PC-3 (cell line): ENCODE measurements at regions not wholly inside any gene's neighbourhood (a gene's known extent, or its start where the extent isn't known, plus 50 kb on each side); places are given as distances from the start of the nearest gene placed in this dataset.

Experiments
- ATAC-seq: fragments of 200-7000 bp; cut with Tn5 transposase; 2 replicates; pipeline ENCODE4 v1.9.1; 2020; ENCODE audit warnings: mild to moderate bottlenecking, moderate library complexity
- BruUV-seq: library from RNA; stranded (reverse); fragments of 400-500 nt; replicated peaks from 2 replicates; lab custom pipeline; 2021; lab: Mats Ljungman, UMichigan
- CTCF ChIA-PET: fragments of 300-600 bp; sonication (Branson Sonifier 250); formaldehyde crosslinking; loops from one replicate; lab custom pipeline; 2022; ENCODE audit warnings: antibody characterized with exemption; lab: Charles Lee
- POLR2A ChIA-PET: fragments of 300-600 bp; sonication (Branson Sonifier 250); formaldehyde crosslinking; loops from one replicate; lab custom pipeline; 2022; ENCODE audit warnings: antibody characterized with exemption; ENCODE audit not compliant: unreplicated experiment; lab: Charles Lee
- DNase-seq: peaks from one replicate; pipeline ENCODE4 v3.0.0-alpha.2; 2015
- H2AFZ ChIP-seq: fragments of 300-600 bp; sonication (generic); 2 replicates; pipeline ENCODE4 v1.6.0; 2016; ENCODE audit warnings: antibody characterized with exemption, low read length
- H3F3A ChIP-seq: fragments of 300-600 bp; sonication (generic); one replicate; pipeline ENCODE4 v1.6.0; 2017; ENCODE audit warnings: antibody characterized with exemption, low read length, control low read depth, mild to moderate bottlenecking; ENCODE audit not compliant: unreplicated experiment
- H3K27ac ChIP-seq: fragments of 300-600 bp; sonication (generic); 2 replicates; pipeline ENCODE4 v1.5.1; 2016; ENCODE audit warnings: mild to moderate bottlenecking, low read length
- H3K27me3 ChIP-seq: fragments of 300-600 bp; sonication (generic); 2 replicates; pipeline ENCODE4 v1.6.1; 2016; ENCODE audit warnings: low read length, mixed read lengths
- H3K36me3 ChIP-seq: fragments of 300-600 bp; sonication (generic); 2 replicates; pipeline ENCODE4 v1.6.1; 2016; ENCODE audit warnings: low read depth, mixed run types, low read length, mixed read lengths
- H3K4me1 ChIP-seq: fragments of 300-600 bp; sonication (generic); 2 replicates; pipeline ENCODE4 v1.5.1; 2016; ENCODE audit warnings: low read length; ENCODE audit not compliant: insufficient read depth
- H3K4me2 ChIP-seq: fragments of 300-600 bp; sonication (generic); 2 replicates; pipeline ENCODE4 v1.6.0; 2016; ENCODE audit warnings: low read length
- H3K4me3 ChIP-seq: fragments of 300-600 bp; sonication (generic); 2 replicates; pipeline ENCODE4 v1.5.1; 2016; ENCODE audit warnings: mild to moderate bottlenecking, low read length, mixed read lengths
- H3K79me2 ChIP-seq: fragments of 300-600 bp; sonication (generic); 2 replicates; pipeline ENCODE4 v1.6.1; 2017; ENCODE audit warnings: low read length, mixed read lengths
- H3K9ac ChIP-seq: fragments of 300-600 bp; sonication (generic); 2 replicates; pipeline ENCODE4 v1.6.0; 2016; ENCODE audit warnings: mild to moderate bottlenecking, low read length
- H3K9me2 ChIP-seq: fragments of 300-600 bp; sonication (generic); replicated peaks from 2 replicates; pipeline ENCODE4 v1.6.1; 2016; ENCODE audit warnings: mixed run types, low read length, mixed read lengths
- H3K9me3 ChIP-seq: fragments of 300-600 bp; sonication (generic); 2 replicates; pipeline ENCODE4 v1.6.1; 2016; ENCODE audit warnings: low read length, mixed read lengths
- H4K20me1 ChIP-seq: fragments of 300-600 bp; sonication (generic); 2 replicates; pipeline ENCODE4 v1.6.1; 2016; ENCODE audit warnings: low read length, mixed read lengths
- CTCF ChIP-seq: fragments of 300-600 bp; sonication (generic); conservative IDR thresholded peaks from 2 replicates; pipeline ENCODE4 v1.5.1; 2017; ENCODE audit warnings: antibody characterized with exemption, low read depth, mild to moderate bottlenecking, low read length
- EZH2 ChIP-seq: fragments of 300-600 bp; sonication (generic); IDR thresholded peaks from one replicate; pipeline ENCODE4 v1.6.1; 2017; ENCODE audit warnings: antibody characterized with exemption, mild to moderate bottlenecking, low read length; ENCODE audit not compliant: unreplicated experiment
- EZH2phosphoT487 ChIP-seq: fragments of 300-600 bp; sonication (generic); IDR thresholded peaks from 2 replicates; pipeline ENCODE4 v1.6.1; 2018; ENCODE audit warnings: mild to moderate bottlenecking, antibody characterized with exemption, low read length, borderline replicate concordance
- intact Hi-C: fragments of 100-400 bp; cut with micrococcal nuclease; formaldehyde crosslinking; loops from 2 replicates; pipeline ENCODE4 v1.9.0; 2023

- Histone ChIP-seq H2AFZ (no peak overlapping the region), H3K79me2 (no peaks in the 10 kb centered on the region), H3K4me2 (no peak overlapping the region), H3K27me3 (no peaks in the 10 kb centered on the region), H4K20me1 (no peaks in the 10 kb centered on the region), H3K36me3 (peaks cover 7% of the 10 kb centered on the region; the same call in 1 of the 2 replicates), H3K27ac (no peak overlapping the region), H3K9ac (no peak overlapping the region), H3K4me1 (peaks cover 14% of the 10 kb centered on the region), H3K9me3 (peaks cover 7% of the 10 kb centered on the region; the same call in 1 of the 2 replicates), H3K9me2 (no peaks in the 10 kb centered on the region), H3F3A (no peaks in the 10 kb centered on the region), H3K4me3 (no peak overlapping the region)
- intact Hi-C loops, result no loop called here
- no peak for DNase-seq
- ChIA-PET CTCF (no interaction called here), POLR2A (no interaction called here)
- BruUV-seq, result no TSS peak
- TF ChIP-seq EZH2phosphoT487 (no peak), EZH2 (no peak), CTCF (no peak)
- ATAC-seq, result no peak
These were observed 304.7 kb upstream of the KLF12 start for GRCh38 chr13:74438901-74439300.

GRCh38 chr13:74434782-74435181 is 300.6 kb upstream of the KLF12 start:
- Histone ChIP-seq H3F3A (no peaks in the 10 kb centered on the region), H2AFZ (no peak overlapping the region), H3K36me3 (no peaks in the 10 kb centered on the region), H3K27me3 (no peaks in the 10 kb centered on the region), H4K20me1 (no peaks in the 10 kb centered on the region), H3K9me3 (no peaks in the 10 kb centered on the region), H3K4me2 (no peak overlapping the region), H3K9me2 (no peaks in the 10 kb centered on the region), H3K79me2 (no peaks in the 10 kb centered on the region), H3K9ac (no peak overlapping the region), H3K4me1 (no peaks in the 10 kb centered on the region), H3K4me3 (no peak overlapping the region), H3K27ac (no peak overlapping the region)
- DNase-seq, result no peak
- TF ChIP-seq EZH2 (no peak), EZH2phosphoT487 (no peak), CTCF (no peak)
- intact Hi-C loops, result no loop called here
- no peak for ATAC-seq
- ChIA-PET CTCF (no interaction called here), POLR2A (no interaction called here)
- BruUV-seq, result no TSS peak

- Histone ChIP-seq H3K4me3 (no peak overlapping the region), H3K4me2 (no peak overlapping the region), H3K9me3 (no peaks in the 10 kb centered on the region), H3F3A (no peaks in the 10 kb centered on the region), H3K9ac (no peak overlapping the region), H2AFZ (no peak overlapping the region), H3K9me2 (no peaks in the 10 kb centered on the region), H3K4me1 (no peaks in the 10 kb centered on the region), H3K36me3 (no peaks in the 10 kb centered on the region), H3K27me3 (no peaks in the 10 kb centered on the region), H3K79me2 (no peaks in the 10 kb centered on the region), H3K27ac (no peak overlapping the region), H4K20me1 (no peaks in the 10 kb centered on the region)
- ATAC-seq, result no peak
- no TSS peak for BruUV-seq
- no peak for DNase-seq
- TF ChIP-seq CTCF (no peak), EZH2 (no peak)
- intact Hi-C loops, result no loop called here
- ChIA-PET CTCF (no interaction called here), POLR2A (no interaction called here)
These were observed 290.3 kb upstream of the KLF12 start for GRCh38 chr13:74424455-74424854.
